SK-N-MC (cell line): ENCODE measurements at regions not wholly inside any gene's neighbourhood (a gene's known extent, or its start where the extent isn't known, plus 50 kb on each side); places are given as distances from the start of the nearest gene placed in this dataset.

ENCODE experiments used
- DNase-seq: peaks from one replicate; pipeline ENCODE4 v3.0.0-alpha.2; 2011; ENCODE audit warnings: low read depth, low spot score
- H3K27ac ChIP-seq: fragments of 200-600 bp; sonication (generic); 2 replicates; pipeline ENCODE4 v1.5.1; 2016; ENCODE audit warnings: mixed run types
- H3K36me3 ChIP-seq: fragments of 200-600 bp; sonication (generic); 2 replicates; pipeline ENCODE4 v1.6.1; 2017; ENCODE audit warnings: antibody characterized with exemption, low read length, mixed read lengths; ENCODE audit not compliant: insufficient read depth
- H3K4me3 ChIP-seq: fragments of 200-600 bp; sonication (generic); 2 replicates; pipeline ENCODE4 v1.5.1; 2016
- H3K9ac ChIP-seq: fragments of 200-600 bp; sonication (generic); 2 replicates; pipeline ENCODE4 v1.8.0; 2017; ENCODE audit warnings: mixed run types, mixed read lengths; ENCODE audit not compliant: insufficient read length
- H3K9me3 ChIP-seq: fragments of 200-600 bp; sonication (generic); 2 replicates; pipeline ENCODE4 v1.6.1; 2017; ENCODE audit warnings: low read depth, mild to moderate bottlenecking, antibody characterized with exemption, low read length, moderate library complexity, mixed read lengths
- EZH2 ChIP-seq: fragments of 200-600 bp; sonication (generic); IDR thresholded peaks from one replicate; pipeline ENCODE4 v1.6.1; 2017; ENCODE audit warnings: antibody characterized with exemption
- FOXP2 ChIP-seq: optimal IDR thresholded peaks from 2 replicates; pipeline ENCODE3; 2011; ENCODE audit warnings: mild to moderate bottlenecking, moderate library complexity; ENCODE audit not compliant: insufficient read depth; ENCODE audit errors: extremely low read length, control extremely low read depth
- POLR2AphosphoS5 ChIP-seq: IDR thresholded peaks from 2 replicates; pipeline ENCODE4 v1.6.1; 2012; ENCODE audit warnings: mild to moderate bottlenecking, low read depth, low read length, borderline replicate concordance

DNA sequence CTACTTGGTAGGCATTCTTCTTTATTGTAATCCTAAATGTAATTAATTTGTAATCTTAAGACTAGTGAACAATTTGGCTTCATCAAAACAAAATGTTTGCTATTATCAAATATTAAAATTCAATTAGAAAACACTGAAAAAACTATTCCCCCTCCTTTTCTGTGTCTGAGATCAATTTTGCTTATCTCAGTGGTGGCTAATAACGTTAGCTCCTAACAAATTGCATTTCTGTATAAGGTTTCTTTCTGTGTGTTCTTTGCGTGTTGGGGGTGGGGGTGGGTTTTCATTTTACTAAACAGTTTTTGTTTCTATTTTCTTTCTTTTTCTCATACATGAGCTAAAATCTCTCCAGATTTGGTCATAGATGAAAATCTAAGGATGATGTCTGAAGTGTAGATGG is 54.0 kb upstream of the EYA4 start:
- Histone ChIP-seq H3K27ac (peak overlapping the region; percentile 75; the same call in 1 of the 2 replicates), H3K4me3 (peak overlapping the region; percentile 49), H3K9ac (no peak overlapping the region), H3K36me3 (no peaks in the 10 kb centered on the region), H3K9me3 (no peaks in the 10 kb centered on the region)
- no peak for TF ChIP-seq EZH2
- TF ChIP-seq FOXP2: no peak
- no peak for TF ChIP-seq POLR2AphosphoS5
- no peak for DNase-seq

DNA sequence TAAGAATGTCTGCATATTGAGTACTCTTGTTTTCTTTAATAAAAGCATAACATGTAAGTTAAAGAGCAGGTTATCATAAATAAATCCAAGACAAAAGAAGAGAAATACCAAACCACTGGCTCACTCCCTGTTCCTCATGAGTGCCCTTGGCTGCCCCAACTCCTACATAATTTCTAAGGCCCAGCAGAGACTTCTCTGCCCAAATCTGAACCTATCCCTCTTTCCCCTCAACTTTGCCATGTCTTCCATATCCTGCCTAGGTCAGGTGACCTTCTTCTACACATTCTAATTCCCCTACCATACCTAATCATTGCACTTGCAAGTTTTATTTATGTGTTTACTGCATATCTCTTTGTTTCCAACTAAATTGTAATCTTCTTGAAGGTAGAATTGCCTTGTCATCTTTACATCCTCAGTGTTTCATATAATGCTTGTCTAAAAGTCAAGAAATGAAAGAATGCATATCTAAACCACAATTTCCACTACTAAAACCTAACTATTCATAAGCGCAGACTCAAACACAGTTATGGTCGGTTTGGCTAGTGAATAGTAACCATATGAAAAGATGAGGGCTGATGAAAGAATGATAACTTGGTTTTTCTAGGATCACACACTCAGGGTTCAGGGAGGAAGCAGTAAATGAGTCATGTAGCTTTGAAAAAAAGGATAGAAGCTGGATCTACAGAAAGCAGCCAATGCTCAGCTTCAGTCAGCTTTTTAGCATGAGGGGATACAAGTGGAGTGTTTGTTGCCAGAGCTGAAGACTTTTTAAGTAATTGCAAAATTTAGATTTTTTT is 53.3 kb upstream of the EYA4 start:
- TF ChIP-seq POLR2AphosphoS5 (no peak), FOXP2 (no peak), EZH2 (no peak)
- H3K4me3 ChIP-seq: peak overlapping the region; percentile 49; the same call in 1 of the 2 replicates
- H3K9ac ChIP-seq: no peak overlapping the region
- H3K9me3 ChIP-seq: no peaks in the 10 kb centered on the region
- H3K36me3 ChIP-seq: no peaks in the 10 kb centered on the region
- no peak for DNase-seq
- peak overlapping the region; percentile 75 for H3K27ac ChIP-seq

DNA sequence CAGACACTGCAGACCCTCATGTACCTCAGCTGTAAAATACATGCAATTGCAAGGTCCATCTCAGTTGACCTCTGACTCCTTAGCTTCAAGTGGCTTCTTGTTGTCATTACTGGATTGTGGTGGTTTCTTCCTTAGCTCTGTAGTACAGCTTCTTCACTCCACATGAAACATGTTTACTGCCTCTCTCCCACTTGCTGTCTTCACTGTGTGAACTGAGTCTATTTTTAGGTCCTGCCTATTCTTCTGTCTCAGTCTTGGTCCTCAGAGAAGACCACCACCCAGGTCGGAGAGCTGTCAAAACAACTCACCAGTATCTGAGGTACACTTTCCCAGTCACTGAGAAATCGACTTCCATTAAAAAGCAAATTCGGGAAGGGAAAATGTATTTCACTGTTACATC is 50.2 kb upstream of the EYA4 start:
- TF ChIP-seq FOXP2 (no peak), POLR2AphosphoS5 (no peak), EZH2 (no peak)
- Histone ChIP-seq H3K9ac (no peak overlapping the region), H3K36me3 (no peaks in the 10 kb centered on the region), H3K9me3 (peaks cover 12% of the 10 kb centered on the region; the same call in 1 of the 2 replicates), H3K27ac (no peak overlapping the region), H3K4me3 (no peak overlapping the region)
- DNase-seq: no peak

DNA sequence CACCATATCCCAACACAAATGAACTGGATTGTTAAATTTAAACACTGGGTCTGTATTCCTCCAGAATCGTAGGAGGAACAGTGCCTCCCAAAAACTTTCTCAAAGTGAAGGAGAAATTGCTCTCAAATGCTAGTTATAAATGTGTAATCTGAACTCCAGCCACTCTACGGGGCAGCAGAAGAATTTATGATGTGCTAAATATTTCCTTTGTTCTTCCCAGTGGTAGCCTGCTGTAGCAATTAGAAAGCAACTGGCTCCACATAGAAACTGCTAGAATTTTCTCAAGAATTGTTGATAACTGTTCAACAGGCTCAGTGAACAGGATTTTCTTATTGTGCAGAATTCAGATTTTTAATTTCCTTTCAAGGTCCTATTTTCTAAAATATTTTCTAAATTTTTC is 49.8 kb upstream of the EYA4 start:
- H3K9ac ChIP-seq: no peak overlapping the region
- no peak overlapping the region for H3K4me3 ChIP-seq
- TF ChIP-seq FOXP2: no peak
- peaks cover 12% of the 10 kb centered on the region; the same call in 1 of the 2 replicates for H3K9me3 ChIP-seq
- H3K27ac ChIP-seq: no peak overlapping the region
- no peaks in the 10 kb centered on the region for H3K36me3 ChIP-seq
- no peak for DNase-seq
